ENCODE measurements at regions not wholly inside any gene's neighbourhood (a gene's known extent, or its start where the extent isn't known, plus 50 kb on each side); places are given as distances from the start of the nearest gene placed in this dataset.

DNA sequence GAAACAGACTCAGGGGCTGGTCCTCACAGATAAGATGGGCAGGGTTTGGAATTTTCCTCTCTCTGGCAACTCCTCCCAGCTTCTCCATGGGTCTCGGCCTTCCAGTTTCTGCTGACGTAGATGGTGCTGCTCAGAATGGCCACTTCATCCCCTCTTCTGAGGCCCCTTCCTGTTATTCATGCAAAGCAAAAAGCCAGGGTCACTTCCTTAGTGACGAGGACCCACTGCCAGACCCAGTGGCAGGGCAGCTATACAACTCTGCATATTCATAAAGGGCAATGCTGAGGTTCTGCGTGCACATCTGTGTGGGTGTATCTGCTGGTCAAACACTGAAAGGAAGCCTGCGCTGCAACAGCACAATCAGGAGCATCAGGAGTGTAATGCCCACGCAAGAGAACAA is 108.8 kb downstream of the WSCD1 start:
- Histone ChIP-seq H3K23ac (ENCODE audit: insufficient read length) (no peak overlapping the region), H2AFZ (ENCODE audit: low read length) (no peak overlapping the region), H4K91ac (replicated peaks; ENCODE audit: insufficient read length, low read length) (no peak overlapping the region), H3K79me1 (ENCODE audit: low read depth, low read length) (no peaks in the 10 kb centered on the region), H3K27ac (ENCODE audit: low read depth, low read length) (no peak overlapping the region), H3K4me1 (replicated peaks in 1 of 4; ENCODE audit: control insufficient read depth in 3 of 4, insufficient read depth in 4 of 4, low read length in 3 of 4) (no peaks in the 10 kb centered on the region; a peak in 1 of 7 replicates), H4K20me1 (replicated peaks in 1 of 2; ENCODE audit: control insufficient read depth in 1 of 2, insufficient read depth in 2 of 2, low read length in 2 of 2) (no peaks in the 10 kb centered on the region), H3K9ac (replicated peaks in 1 of 4; ENCODE audit: extremely low read depth in 1 of 4, low read depth in 3 of 4, low read length in 3 of 4) (no peak overlapping the region), H2BK15ac (ENCODE audit: low read length) (no peak overlapping the region), H4K5ac (ENCODE audit: insufficient read length, low read depth, low read length) (no peak overlapping the region), H3K23me2 (ENCODE audit: low read depth, low read length) (no peaks in the 10 kb centered on the region), H2BK5ac (ENCODE audit: low read depth, low read length) (no peak overlapping the region; the same call in 1 of the 2 replicates), H3K56ac (replicated peaks; ENCODE audit: insufficient read length, low read depth, low read length) (no peak overlapping the region), H2BK12ac (ENCODE audit: low read depth, low read length) (no peak overlapping the region), H2AK5ac (ENCODE audit: low read depth, low read length) (no peak overlapping the region), H3K4ac (replicated peaks; ENCODE audit: insufficient read length, low read depth, low read length) (no peak overlapping the region), H3K27me3 (replicated peaks in 1 of 4; ENCODE audit: control insufficient read depth in 3 of 4, extremely low read depth in 1 of 4, insufficient read depth in 3 of 4, low read length in 3 of 4) (no peaks in the 10 kb centered on the region), H2BK120ac (replicated peaks; ENCODE audit: low read depth, low read length) (no peak overlapping the region), H3K4me2 (ENCODE audit: insufficient read depth in 1 of 2, low read depth in 2 of 2, low read length in 2 of 2) (no peak overlapping the region), H3K36me3 (ENCODE audit: control insufficient read depth in 2 of 4, insufficient read depth in 4 of 4, low read length in 3 of 4) (no peaks in the 10 kb centered on the region), H3K9me3 (ENCODE audit: insufficient read depth in 2 of 2, low read depth in 1 of 2, low read length in 1 of 2) (no peaks in the 10 kb centered on the region), H3K4me3 (ENCODE audit: extremely low read depth in 1 of 4, insufficient read depth in 2 of 4, low read depth in 3 of 4, low read length in 4 of 4) (no peak overlapping the region), H2BK20ac (ENCODE audit: low read length) (no peak overlapping the region), H3K14ac (ENCODE audit: insufficient read length) (no peak overlapping the region), H3K79me2 (ENCODE audit: control insufficient read depth in 1 of 2, insufficient read depth in 2 of 2, low read length in 2 of 2) (no peaks in the 10 kb centered on the region), H4K8ac (ENCODE audit: extremely low read depth, insufficient read depth, low read length) (no peak overlapping the region), H3K18ac (ENCODE audit: extremely low read depth, low read length) (no peak overlapping the region)
- FAIRE-seq (no peak), DNase-seq (ENCODE audit: low read depth in 1 of 2, low spot score in 2 of 2) (no peak)
- POLR2A ChIA-PET (ENCODE audit: partially characterized antibody), result no interaction called here
- 94% methylated on average over 5 of the region's 6 CpGs; no CpG with 5 or more reads in 1 of the 2 experiments for WGBS, 2 experiments (ENCODE audit: extremely low coverage in 1 of 2, insufficient coverage in 1 of 2, insufficient read length in 1 of 2, insufficient replicate concordance in 2 of 2, low coverage in 1 of 2, low lambda C conversion rate in 2 of 2, missing lambda C conversion rate in 1 of 2)
- CTCF ChIA-PET (ENCODE audit: partially characterized antibody), result interaction anchor here (1.0 to 1.2 kb wide), 2 partner anchors 31 to 112 kb away, joined by 3 to 4 read pairs; no protein-coding TSS in a partner anchor
- TF ChIP-seq HDAC6 (IDR thresholded peaks at IDR 0.05; ENCODE audit: low read depth, low read length) (no peak), RNF2 (IDR thresholded peaks at IDR 0.05; ENCODE audit: borderline replicate concordance, low read depth, low read length, missing control alignments, poor library complexity, severe bottlenecking) (no peak), TAF1 (IDR thresholded peaks at IDR 0.05; ENCODE audit: low read depth, low read length) (no peak), SRF (IDR thresholded peaks at IDR 0.05; ENCODE audit: low read depth, low read length) (no peak), BCL11A (IDR thresholded peaks at IDR 0.05; ENCODE audit: low read depth in 2 of 2, low read length in 2 of 2) (no peak), GTF2F1 (IDR thresholded peaks at IDR 0.05; ENCODE audit: borderline replicate concordance, low read depth, low read length) (no peak), FOSL1 (IDR thresholded peaks at IDR 0.05; ENCODE audit: insufficient read depth, low read depth, low read length) (no peak), TEAD4 (IDR thresholded peaks at IDR 0.05; ENCODE audit: low read depth, low read length) (no peak), ZNF274 (IDR thresholded peaks at IDR 0.05; ENCODE audit: borderline replicate concordance, extremely low read depth, low read length) (no peak), EZH2 (IDR thresholded peaks at IDR 0.05; ENCODE audit: low read depth, low read length, severe bottlenecking) (no peak), HDAC2 (IDR thresholded peaks at IDR 0.05; ENCODE audit: borderline replicate concordance in 1 of 2, low read depth in 2 of 2, low read length in 2 of 2) (no peak), MAFK (IDR thresholded peaks at IDR 0.05; ENCODE audit: low read depth, low read length) (no peak), POLR2A (IDR thresholded peaks at IDR 0.05; ENCODE audit: control extremely low read depth in 1 of 2, low read depth in 2 of 2, low read length in 2 of 2) (no peak), JUND (IDR thresholded peaks at IDR 0.05; ENCODE audit: low read length) (no peak), KDM4A (IDR thresholded peaks at IDR 0.05; ENCODE audit: low read depth, low read length, severe bottlenecking) (no peak)

All from H1 (cell line).